Common myeloid progenitor, CD34-positive (primary cell): ENCODE measurements at regions not wholly inside any gene's neighbourhood (a gene's known extent, or its start where the extent isn't known, plus 50 kb on each side); places are given as distances from the start of the nearest gene placed in this dataset.
"Not testable (repeated sequence)": the region's sequence is repeated elsewhere in the genome, so short reads cannot be mapped to it uniquely, and the experiment has no call there.

ENCODE experiments used
- CTCF ChIA-PET: fragments of 350-600 bp; sonication (Branson Sonifier 250); formaldehyde crosslinking; loops from one replicate; lab custom pipeline; 2021; ENCODE audit warnings: antibody characterized with exemption; lab: Charles Lee
- POLR2A ChIA-PET: fragments of 350-600 bp; sonication (Branson Sonifier 250); formaldehyde crosslinking; loops from one replicate; lab custom pipeline; 2021; ENCODE audit warnings: antibody characterized with exemption; lab: Charles Lee
- DNase-seq, 3 donors: peaks; one replicate each; pipeline versions ENCODE4 v3.0.0 to v3.0.0-alpha.2; 2013
- H3K27ac ChIP-seq, 2 experiments: 1 replicate in 1 of 2; 2 replicates in 1 of 2; pipeline ENCODE4 v1.7.0; 2013; ENCODE audit warnings: inconsistent platforms in 2 of 2, low read length in 2 of 2, mild to moderate bottlenecking in 2 of 2, low read depth in 1 of 2, moderate library complexity in 1 of 2; ENCODE audit not compliant: severe bottlenecking in 2 of 2, insufficient read depth in 1 of 2, poor library complexity in 1 of 2
- H3K27me3 ChIP-seq, 5 experiments: replicated peaks in 2 of 5; 1 replicate in 3 of 5; 2 replicates in 2 of 5; pipeline versions ENCODE4 v1.6.1 to v1.7.0; 2013; ENCODE audit warnings: low read length in 4 of 5, mild to moderate bottlenecking in 2 of 5, moderate library complexity in 2 of 5, inconsistent platforms in 1 of 5; ENCODE audit not compliant: insufficient read depth in 5 of 5, control insufficient read depth in 4 of 5
- H3K36me3 ChIP-seq, 4 experiments: 1 replicate in 2 of 4; 2 replicates in 2 of 4; pipeline versions ENCODE4 v1.6.1 to v1.7.0; 2013; ENCODE audit warnings: low read length in 3 of 4, control low read depth in 1 of 4, mild to moderate bottlenecking in 1 of 4; ENCODE audit not compliant: control insufficient read depth in 4 of 4, insufficient read depth in 4 of 4
- H3K4me1 ChIP-seq, 4 experiments: 1 replicate in 3 of 4; 2 replicates in 1 of 4; pipeline versions ENCODE4 v1.6.1 to v1.7.1; 2013; ENCODE audit warnings: low read length in 3 of 4, mild to moderate bottlenecking in 3 of 4, control low read depth in 1 of 4, inconsistent platforms in 1 of 4, moderate library complexity in 1 of 4; ENCODE audit not compliant: control insufficient read depth in 4 of 4, insufficient read depth in 4 of 4; ENCODE audit errors: control extremely low read depth in 1 of 4
- H3K4me3 ChIP-seq, 7 experiments: 1 replicate in 4 of 7; 2 replicates in 3 of 7; pipeline versions ENCODE4 v1.5.1 to v1.7.0; 2013; ENCODE audit warnings: mild to moderate bottlenecking in 7 of 7, low read length in 6 of 7, moderate library complexity in 6 of 7, inconsistent platforms in 2 of 7, low read depth in 2 of 7, control low read depth in 1 of 7; ENCODE audit not compliant: insufficient read depth in 4 of 7, control insufficient read depth in 1 of 7; ENCODE audit errors: extremely low read depth in 1 of 7
- H3K9me3 ChIP-seq, 5 experiments: 1 replicate in 4 of 5; 2 replicates in 1 of 5; pipeline versions ENCODE4 v1.6.1 to v1.7.1; 2013; ENCODE audit warnings: low read length in 4 of 5, mild to moderate bottlenecking in 2 of 5, inconsistent platforms in 1 of 5, low read depth in 1 of 5, moderate library complexity in 1 of 5; ENCODE audit not compliant: control insufficient read depth in 4 of 5, insufficient read depth in 2 of 5; ENCODE audit errors: control extremely low read depth in 1 of 5
- WGBS: methylation state at CpG from one replicate; pipeline ENCODE4 v1.1.5; 2013; ENCODE audit not compliant: insufficient coverage; 5-methylcytosine and 5-hydroxymethylcytosine counted together

DNA sequence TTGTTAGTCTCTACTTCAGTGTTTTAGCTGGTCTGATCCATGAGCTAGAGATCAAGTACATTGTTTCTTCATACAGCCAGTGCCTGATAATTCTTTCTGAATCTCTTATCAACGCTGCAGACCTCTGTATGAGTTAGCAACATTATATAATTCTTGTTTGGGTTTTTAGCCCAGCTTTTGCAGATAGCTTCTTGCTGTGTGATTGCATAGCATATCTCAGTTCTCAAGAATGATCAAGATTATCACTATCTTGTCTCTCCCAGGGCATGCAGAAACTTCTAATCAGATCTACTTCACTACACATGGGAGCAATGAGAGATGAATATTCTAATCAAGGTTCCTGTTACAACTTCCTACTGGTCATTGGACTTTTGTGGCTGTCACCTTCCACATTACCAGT, 158.3 kb downstream of the FAM174A start:
- no peak overlapping the region for H3K4me3 ChIP-seq
- no CpG with 5 or more reads among the region's 1 CpG for WGBS
- H3K27me3 ChIP-seq, result no peaks in the 10 kb centered on the region
- H3K9me3 ChIP-seq, result no peaks in the 10 kb centered on the region
- H3K27ac ChIP-seq, result no peak overlapping the region
- H3K4me1 ChIP-seq, result no peaks in the 10 kb centered on the region
- ChIA-PET POLR2A (interaction anchor here (0.5 kb wide), 1 partner anchor 213 kb away, joined by 4 read pairs; no protein-coding TSS in a partner anchor), CTCF (no interaction called here)
- H3K36me3 ChIP-seq, result no peaks in the 10 kb centered on the region
- peak in 1 of 3 donors; percentile 15 for DNase-seq

DNA sequence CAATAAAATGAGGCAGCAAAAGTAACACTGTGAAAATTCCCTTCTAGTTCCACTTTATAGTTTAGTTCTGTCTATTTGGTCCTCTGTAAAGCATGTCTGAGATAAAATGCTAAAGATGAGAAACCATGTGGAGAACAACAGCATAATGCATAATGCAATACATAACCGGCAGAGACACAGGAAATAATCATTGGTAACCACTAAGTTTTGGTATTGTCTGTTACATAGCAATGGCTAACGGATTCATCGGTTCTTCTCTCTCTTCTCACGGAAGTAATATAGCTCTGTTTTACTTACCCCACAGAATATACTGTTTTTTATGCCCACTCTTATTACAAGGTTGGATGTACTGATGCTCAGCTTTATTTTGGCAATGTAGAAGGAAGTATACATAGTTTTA, 158.9 kb downstream of the FAM174A start:
- POLR2A ChIA-PET, result interaction anchor here (0.6 kb wide), 1 partner anchor 385 kb away, joined by 4 read pairs; no protein-coding TSS in a partner anchor
- CTCF ChIA-PET, result no interaction called here
- Histone ChIP-seq H3K27me3 (no peaks in the 10 kb centered on the region), H3K27ac (no peak overlapping the region), H3K4me3 (no peak overlapping the region), H3K4me1 (no peaks in the 10 kb centered on the region), H3K36me3 (no peaks in the 10 kb centered on the region), H3K9me3 (no peaks in the 10 kb centered on the region)
- no peak for DNase-seq
- 83% methylated on average over 1 of the region's 4 CpGs for WGBS

DNA sequence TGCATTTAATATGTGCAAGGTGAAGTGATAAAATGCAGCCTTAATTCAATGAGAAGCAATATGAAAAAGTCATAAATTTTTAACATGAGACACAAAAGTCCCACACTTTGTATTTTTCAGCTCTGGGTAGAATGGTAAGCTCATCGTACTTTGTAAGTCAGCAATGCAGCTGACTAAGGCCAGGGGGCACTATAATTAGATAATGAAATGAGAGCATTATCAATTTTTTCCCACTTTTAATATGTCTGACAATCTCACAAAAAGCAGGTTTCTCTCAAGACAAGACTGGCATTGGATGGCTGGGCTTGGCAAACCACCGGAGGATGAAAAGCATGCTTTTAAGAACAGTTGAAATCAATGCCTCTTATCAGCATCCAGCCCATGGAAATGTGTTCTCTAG, 162.8 kb downstream of the FAM174A start:
- POLR2A ChIA-PET, result no interaction called here
- H3K27me3 ChIP-seq, result no peaks in the 10 kb centered on the region
- CTCF ChIA-PET, result interaction anchor here (1.2 kb wide), 2 partner anchors 8 to 14 kb away, joined by 3 to 4 read pairs; no protein-coding TSS in a partner anchor
- H3K4me1 ChIP-seq, result no peaks in the 10 kb centered on the region
- no peaks in the 10 kb centered on the region for H3K36me3 ChIP-seq
- 100% methylated on average over 1 of the region's 2 CpGs for WGBS
- H3K9me3 ChIP-seq, result no peaks in the 10 kb centered on the region
- DNase-seq, result no peak
- no peak overlapping the region for H3K4me3 ChIP-seq
- H3K27ac ChIP-seq, result no peak overlapping the region

DNA sequence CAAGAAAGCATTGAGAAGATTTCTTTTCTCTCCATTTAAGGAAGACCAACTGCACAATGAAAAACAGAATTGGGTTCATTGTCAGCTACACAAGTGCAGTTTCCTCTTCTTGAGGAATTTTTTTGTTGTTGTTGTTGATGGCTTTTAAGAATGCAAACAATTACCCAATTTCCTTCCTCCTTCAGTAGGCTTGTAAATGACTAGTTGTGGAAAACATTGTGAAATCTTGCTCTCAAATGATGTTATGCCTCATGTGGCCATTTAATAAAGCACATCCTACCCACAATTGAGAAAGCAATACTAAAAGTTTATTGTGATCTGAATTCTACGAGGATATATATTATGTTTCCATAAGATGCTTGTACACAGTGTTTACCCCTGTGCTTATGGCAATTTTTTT, 171.6 kb downstream of the FAM174A start:
- H3K36me3 ChIP-seq, result no peaks in the 10 kb centered on the region
- WGBS, result no CpG with 5 or more reads among the region's 1 CpG
- H3K9me3 ChIP-seq, result no peaks in the 10 kb centered on the region
- POLR2A ChIA-PET, result no interaction called here
- peak; percentile 54 to 72 (median 69) for DNase-seq
- no peak overlapping the region for H3K27ac ChIP-seq
- CTCF ChIA-PET, result interaction anchor here (1.2 kb wide), 1 partner anchor 12 kb away, joined by 3 read pairs; no protein-coding TSS in a partner anchor
- H3K4me1 ChIP-seq, result peaks cover 0 to 3% (median 0%) of the 10 kb centered on the region in 4 experiments
- no peak overlapping the region for H3K4me3 ChIP-seq
- H3K27me3 ChIP-seq, result no peaks in the 10 kb centered on the region

DNA sequence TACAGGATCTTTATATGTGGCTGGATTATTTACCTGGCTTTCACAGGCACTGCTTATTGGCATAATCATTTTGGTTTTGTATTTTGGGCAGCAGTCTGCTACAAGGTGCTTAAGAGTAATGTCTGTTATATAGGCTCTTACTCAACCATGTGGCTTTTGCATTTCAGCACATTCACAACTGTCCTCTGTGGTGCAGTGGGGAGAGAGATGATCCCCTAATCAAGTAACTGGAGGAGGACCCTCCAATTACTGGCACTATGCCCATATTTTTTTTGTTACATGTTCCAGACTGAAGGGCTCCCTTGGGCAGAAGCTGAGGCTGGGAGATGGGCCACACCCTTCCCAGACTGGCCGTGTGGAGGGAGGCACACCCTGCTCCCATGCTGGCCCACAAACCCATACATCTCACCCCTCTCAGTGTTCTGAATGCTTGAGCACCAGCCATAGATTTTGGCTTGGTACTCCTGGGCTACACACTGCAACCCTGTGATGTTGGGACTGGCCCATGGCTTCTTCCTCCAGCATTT, 173.5 kb downstream of the FAM174A start:
- no peak for DNase-seq
- WGBS, result 100% methylated on average over 1 of the region's 1 CpG
- H3K36me3 ChIP-seq, result no peaks in the 10 kb centered on the region
- ChIA-PET CTCF (no interaction called here), POLR2A (no interaction called here)
- H3K9me3 ChIP-seq, result no peaks in the 10 kb centered on the region
- H3K27ac ChIP-seq, result no peak overlapping the region
- no peaks in the 10 kb centered on the region for H3K27me3 ChIP-seq
- H3K4me3 ChIP-seq, result no peak overlapping the region
- peaks cover 0 to 3% (median 0%) of the 10 kb centered on the region in 4 experiments for H3K4me1 ChIP-seq

DNA sequence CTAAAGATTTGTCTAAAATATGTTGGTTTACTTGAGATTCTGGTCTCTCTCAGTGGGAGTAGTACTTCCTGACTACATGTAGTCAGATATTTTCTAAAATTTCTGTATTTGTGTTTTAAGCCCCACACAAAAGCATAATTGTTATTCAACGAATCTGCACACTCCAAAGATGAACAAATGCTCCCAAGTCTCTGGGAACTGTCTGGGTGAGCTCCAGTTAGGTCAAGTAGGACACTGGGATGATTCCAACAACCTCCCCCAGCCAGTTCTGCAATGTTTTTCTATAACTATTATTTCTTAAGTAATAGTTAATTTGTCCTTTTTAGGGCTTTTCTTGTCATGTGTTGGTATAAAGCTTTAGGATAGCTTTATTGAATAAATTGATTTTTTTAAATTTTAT, 174.6 kb downstream of the FAM174A start:
- H3K27me3 ChIP-seq, result no peaks in the 10 kb centered on the region
- no peak overlapping the region for H3K4me3 ChIP-seq
- DNase-seq, result no peak
- ChIA-PET CTCF (no interaction called here), POLR2A (no interaction called here)
- no CpG with 5 or more reads among the region's 1 CpG for WGBS
- no peak overlapping the region for H3K27ac ChIP-seq
- H3K4me1 ChIP-seq, result peaks cover 0 to 3% (median 1%) of the 10 kb centered on the region in 4 experiments
- H3K36me3 ChIP-seq, result no peaks in the 10 kb centered on the region
- H3K9me3 ChIP-seq, result no peaks in the 10 kb centered on the region

DNA sequence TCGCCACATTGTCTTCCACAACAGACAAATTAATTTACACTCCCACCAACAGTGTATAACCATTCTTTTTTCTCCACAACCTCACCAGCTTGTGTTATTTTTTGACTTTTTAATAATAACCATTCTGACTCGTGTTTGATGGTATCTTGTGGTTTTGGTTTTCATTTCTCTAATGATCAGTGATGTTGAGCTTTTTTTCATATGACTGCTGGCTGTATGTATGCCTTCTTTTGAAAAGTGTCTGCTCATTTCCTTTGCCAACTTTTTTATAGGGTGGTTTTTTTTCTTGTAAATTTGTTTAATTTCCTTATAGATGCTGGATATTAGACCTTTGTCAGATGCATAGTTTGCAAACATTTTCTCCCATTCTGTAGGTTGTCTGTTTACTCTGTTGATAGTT, 179.6 kb downstream of the FAM174A start:
- WGBS, result no CpG with 5 or more reads among the region's 2 CpGs
- not testable (repeated sequence) for H3K27me3 ChIP-seq

More for the DNA sequence above, 179.6 kb downstream of the FAM174A start:
- H3K36me3 ChIP-seq, H3K9me3 ChIP-seq, H3K4me1 ChIP-seq, H3K27ac ChIP-seq, POLR2A ChIA-PET: not testable (repeated sequence)
- peak overlapping the region in 1 of 7 experiments; percentile 5 for H3K4me3 ChIP-seq
- CTCF ChIA-PET, result interaction anchor here (1.2 to 1.4 kb wide), 2 partner anchors 73 to 186 kb away, joined by 3 to 4 read pairs; no protein-coding TSS in a partner anchor
- DNase-seq, result peak in 2 of 3 donors; percentile 45 to 48
